Large intestine (tissue), 3 donors: ENCODE measurements at regions not wholly inside any gene's neighbourhood (a gene's known extent, or its start where the extent isn't known, plus 50 kb on each side); places are given as distances from the start of the nearest gene placed in this dataset.
"Not testable (repeated sequence)": the region's sequence is repeated elsewhere in the genome, so short reads cannot be mapped to it uniquely, and the experiment has no call there.

Experiments
- DNase-seq, 2 donors: peaks; one replicate each; pipeline versions ENCODE4 v3.0.0 to v3.0.0-alpha.2; 2013
- H3K27ac ChIP-seq: one replicate; pipeline ENCODE4 v1.5.1; 2013; ENCODE audit warnings: low read length
- H3K27me3 ChIP-seq: 2 replicates; pipeline ENCODE4 v1.6.1; 2013; ENCODE audit warnings: low read length; ENCODE audit not compliant: control insufficient read depth, insufficient read depth
- H3K36me3 ChIP-seq: 2 replicates; pipeline ENCODE4 v1.6.1; 2013; ENCODE audit warnings: low read length; ENCODE audit not compliant: control insufficient read depth, insufficient read depth
- H3K4me1 ChIP-seq: one replicate; pipeline ENCODE4 v1.6.1; 2013; ENCODE audit warnings: low read length; ENCODE audit not compliant: control insufficient read depth, insufficient read depth
- H3K4me3 ChIP-seq: one replicate; pipeline ENCODE4 v1.5.1; 2013; ENCODE audit warnings: low read length
- H3K9me3 ChIP-seq: one replicate; pipeline ENCODE4 v1.6.1; 2013; ENCODE audit warnings: mild to moderate bottlenecking, low read depth, low read length, moderate library complexity; ENCODE audit not compliant: control insufficient read depth
- WGBS: methylation state at CpG from one replicate; pipeline ENCODE4 v1.1.5; 2013; ENCODE audit warnings: low lambda C conversion rate; ENCODE audit not compliant: insufficient coverage; 5-methylcytosine and 5-hydroxymethylcytosine counted together

DNA sequence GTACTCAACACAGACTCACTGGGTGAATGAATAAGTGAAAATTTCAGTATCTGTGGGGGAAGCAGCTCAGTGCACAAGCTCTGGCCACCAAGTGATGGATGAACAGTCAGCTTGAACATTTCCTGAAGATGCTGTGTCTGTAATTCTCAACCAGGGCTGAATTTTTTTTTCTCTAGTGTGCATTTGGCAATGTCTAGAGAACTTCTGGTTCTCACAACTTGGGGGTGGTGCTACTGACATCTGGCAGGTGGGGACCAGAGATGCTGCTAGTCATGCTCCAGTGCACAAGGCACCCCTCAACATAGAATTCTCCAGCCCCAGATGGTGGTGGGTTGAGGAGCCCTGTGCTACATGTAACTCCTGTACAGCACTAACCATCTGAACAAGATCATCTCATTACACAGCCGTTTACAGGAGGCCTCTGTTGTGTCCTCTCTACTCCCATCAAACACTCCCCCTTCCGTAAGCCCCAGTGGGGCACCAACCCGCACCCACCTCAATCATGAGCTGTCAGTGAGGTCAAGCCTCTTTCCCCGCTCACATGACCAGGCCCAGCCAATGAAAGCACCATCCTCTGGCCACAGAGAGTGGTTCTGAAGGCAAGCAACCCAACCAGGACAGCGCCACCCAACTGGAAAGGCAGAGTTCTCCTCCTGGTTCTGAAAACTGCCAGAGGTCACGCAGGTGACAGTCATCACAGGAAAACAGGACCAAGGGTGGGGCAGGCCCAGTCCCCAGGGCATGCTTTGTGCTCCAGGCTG lies 103.9 kb upstream of the PMEPA1 start:
- H3K27ac ChIP-seq, result no peak overlapping the region
- peaks cover 10% of the 10 kb centered on the region for H3K4me1 ChIP-seq
- no CpG with 5 or more reads among the region's 6 CpGs for WGBS
- H3K4me3 ChIP-seq, result no peak overlapping the region
- H3K9me3 ChIP-seq, result no peaks in the 10 kb centered on the region
- H3K27me3 ChIP-seq, result no peaks in the 10 kb centered on the region
- no peak for DNase-seq
- H3K36me3 ChIP-seq, result no peaks in the 10 kb centered on the region

DNA sequence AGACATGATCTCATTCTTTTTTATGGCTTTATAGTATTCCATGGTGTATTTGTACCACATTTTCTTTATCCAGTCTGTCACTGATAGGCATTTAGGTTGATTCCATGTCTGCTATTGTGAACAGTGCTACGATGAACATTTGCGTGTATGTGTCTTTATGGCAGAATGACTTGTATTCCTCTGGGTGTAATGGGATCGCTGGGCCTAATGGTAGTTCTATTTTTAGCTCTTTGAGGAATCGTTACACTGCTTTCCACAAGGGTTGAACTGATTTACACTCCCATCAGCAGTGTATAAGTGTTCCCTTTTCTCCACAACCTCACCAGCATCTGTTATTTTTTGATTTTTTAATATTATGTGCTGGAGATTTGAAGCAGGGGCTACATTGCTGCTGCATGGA lies 102.8 kb upstream of the PMEPA1 start:
- WGBS, result 100% methylated on average over 2 of the region's 4 CpGs

DNA sequence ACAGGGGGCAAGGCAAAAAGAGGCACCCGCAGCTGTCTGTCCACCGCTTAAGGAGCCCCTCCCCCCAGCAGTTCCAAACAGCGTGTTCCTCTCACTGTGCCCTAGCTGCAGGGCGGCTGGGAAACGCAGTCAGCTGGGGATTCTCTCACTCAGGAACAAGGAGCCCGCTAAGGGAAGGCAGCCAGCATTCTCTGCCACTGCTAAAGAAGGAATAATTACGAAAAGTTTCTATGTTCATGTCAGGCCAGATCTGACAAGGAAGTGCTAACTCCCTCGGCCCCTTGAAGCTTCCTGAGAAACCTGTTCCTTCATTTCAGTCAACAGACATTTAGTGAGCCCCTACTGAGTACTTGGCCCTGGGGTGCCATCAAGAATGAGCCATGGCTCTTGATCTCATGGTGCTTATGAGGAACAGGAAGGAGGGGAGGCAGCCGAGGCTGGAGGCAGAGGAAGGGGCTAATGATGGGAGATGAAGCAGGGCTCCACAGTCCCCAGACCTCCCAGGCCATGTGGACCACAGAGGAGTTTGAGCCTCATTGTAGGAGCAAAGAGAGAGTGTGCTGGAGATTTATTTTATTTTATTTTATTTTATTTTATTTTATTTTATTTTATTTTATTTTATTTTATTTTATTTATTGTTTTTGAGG lies 101.7 kb upstream of the PMEPA1 start:
- Histone ChIP-seq H3K4me3 (no peak overlapping the region), H3K27ac (no peak overlapping the region), H3K36me3 (no peaks in the 10 kb centered on the region), H3K9me3 (no peaks in the 10 kb centered on the region), H3K27me3 (no peaks in the 10 kb centered on the region), H3K4me1 (peaks cover 10% of the 10 kb centered on the region)
- DNase-seq, result no peak
- 80% methylated on average over 1 of the region's 9 CpGs for WGBS

More for the DNA sequence above, 102.8 kb upstream of the PMEPA1 start:
- H3K36me3 ChIP-seq, H3K27me3 ChIP-seq, H3K4me3 ChIP-seq, DNase-seq, H3K27ac ChIP-seq, H3K4me1 ChIP-seq, H3K9me3 ChIP-seq: not testable (repeated sequence)

DNA sequence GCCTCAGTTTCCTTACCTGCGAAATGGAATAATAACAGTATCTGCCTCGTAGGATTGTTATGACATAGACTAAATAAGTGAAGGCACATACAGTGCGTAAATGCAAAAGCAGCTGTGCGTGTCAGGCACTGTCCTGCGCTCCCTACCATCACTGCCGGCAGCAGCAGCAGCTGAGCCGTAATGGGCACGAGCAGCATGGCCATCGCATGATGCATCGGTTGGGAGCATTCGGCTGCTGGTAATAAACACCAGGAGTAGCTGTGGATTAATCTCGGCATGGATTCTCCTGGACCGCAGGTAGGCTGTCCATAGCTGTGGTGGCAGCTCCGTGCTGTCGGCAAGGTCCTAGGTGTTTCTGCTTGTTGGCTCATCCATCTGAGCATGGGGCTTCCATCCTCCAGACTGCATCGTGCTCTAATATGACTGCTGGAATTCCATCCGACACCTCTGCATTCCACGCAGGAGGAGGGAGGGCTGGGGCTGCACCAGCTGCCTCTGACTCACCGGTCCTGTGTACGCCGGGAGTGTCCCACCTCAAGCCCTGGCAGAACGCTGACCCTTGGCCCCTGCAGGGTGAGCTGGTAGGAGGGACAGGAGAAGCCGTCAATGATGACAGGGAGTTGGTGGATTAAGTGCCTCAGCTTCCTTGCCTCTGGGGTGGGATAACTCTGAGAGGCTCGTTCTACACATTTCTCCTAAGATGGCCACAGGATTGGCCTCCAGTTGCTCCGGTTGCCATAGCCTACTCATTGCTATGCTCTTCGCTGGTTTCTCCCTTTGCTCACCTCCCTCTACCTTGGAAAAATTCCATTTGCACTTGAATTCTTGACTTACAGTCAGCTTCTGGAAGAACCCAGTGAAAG lies 100.9 kb upstream of the PMEPA1 start:
- H3K9me3 ChIP-seq, result no peaks in the 10 kb centered on the region
- peak; percentile 51 to 66 for DNase-seq

DNA sequence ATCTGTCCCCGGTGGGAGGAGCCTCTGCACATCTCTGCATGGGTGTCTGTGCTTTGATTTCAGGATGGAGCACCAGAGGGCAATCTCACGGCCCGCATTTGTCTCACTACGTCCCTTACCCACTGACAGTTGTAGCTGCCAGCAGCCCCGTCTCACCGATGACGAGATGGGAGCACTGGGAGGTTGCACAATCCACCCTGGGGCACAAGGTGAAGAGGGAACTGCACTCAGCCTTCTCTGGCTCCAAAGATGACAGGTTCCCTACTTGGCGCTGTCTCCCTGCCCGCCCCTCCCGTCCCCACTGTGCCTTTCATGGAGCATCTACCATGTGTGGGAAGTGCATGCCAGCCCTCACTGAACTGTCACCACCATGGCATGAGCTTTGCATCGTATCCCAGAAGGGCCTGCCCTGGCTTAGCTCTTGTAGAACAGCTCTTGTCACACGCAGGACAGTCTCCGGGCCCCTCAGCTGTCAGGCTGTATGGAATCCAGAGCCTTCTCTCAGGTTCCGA lies 99.9 kb upstream of the PMEPA1 start:
- H3K27me3 ChIP-seq, result no peaks in the 10 kb centered on the region
- no peak for DNase-seq

More for the DNA sequence above, 100.9 kb upstream of the PMEPA1 start:
- Histone ChIP-seq H3K4me3 (no peak overlapping the region), H3K36me3 (no peaks in the 10 kb centered on the region), H3K27me3 (no peaks in the 10 kb centered on the region), H3K4me1 (peaks cover 10% of the 10 kb centered on the region), H3K27ac (no peak overlapping the region)
- WGBS, result 100% methylated on average over 1 of the region's 26 CpGs

DNA sequence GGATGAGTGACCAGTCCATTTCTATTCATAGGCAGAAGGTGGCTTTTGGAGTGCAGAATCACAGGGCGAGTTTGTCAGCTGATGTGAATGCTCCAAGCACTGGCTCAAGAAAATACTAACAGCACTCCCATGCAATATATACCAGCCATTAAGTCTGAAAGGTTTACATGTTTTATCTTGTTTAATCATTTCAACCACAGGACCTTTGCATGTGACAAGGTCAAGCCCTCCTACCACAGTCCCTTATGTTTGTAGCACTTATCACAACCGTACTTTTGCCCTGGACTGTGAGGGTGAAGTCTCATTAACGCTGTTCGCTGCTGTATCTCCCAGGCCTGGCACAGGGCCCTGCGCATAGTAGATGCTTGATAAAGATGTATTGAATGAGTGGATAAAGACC lies 99.3 kb upstream of the PMEPA1 start:
- WGBS, result no CpG with 5 or more reads among the region's 5 CpGs
- Histone ChIP-seq H3K27ac (no peak overlapping the region), H3K4me1 (peaks cover 10% of the 10 kb centered on the region), H3K9me3 (no peaks in the 10 kb centered on the region), H3K4me3 (no peak overlapping the region), H3K36me3 (no peaks in the 10 kb centered on the region), H3K27me3 (no peaks in the 10 kb centered on the region)
- no peak for DNase-seq

More for the DNA sequence above, 99.9 kb upstream of the PMEPA1 start:
- H3K9me3 ChIP-seq, result no peaks in the 10 kb centered on the region
- peaks cover 10% of the 10 kb centered on the region for H3K4me1 ChIP-seq
- no peak overlapping the region for H3K4me3 ChIP-seq
- WGBS, result no CpG with 5 or more reads among the region's 14 CpGs
- no peak overlapping the region for H3K27ac ChIP-seq
- H3K36me3 ChIP-seq, result no peaks in the 10 kb centered on the region

DNA sequence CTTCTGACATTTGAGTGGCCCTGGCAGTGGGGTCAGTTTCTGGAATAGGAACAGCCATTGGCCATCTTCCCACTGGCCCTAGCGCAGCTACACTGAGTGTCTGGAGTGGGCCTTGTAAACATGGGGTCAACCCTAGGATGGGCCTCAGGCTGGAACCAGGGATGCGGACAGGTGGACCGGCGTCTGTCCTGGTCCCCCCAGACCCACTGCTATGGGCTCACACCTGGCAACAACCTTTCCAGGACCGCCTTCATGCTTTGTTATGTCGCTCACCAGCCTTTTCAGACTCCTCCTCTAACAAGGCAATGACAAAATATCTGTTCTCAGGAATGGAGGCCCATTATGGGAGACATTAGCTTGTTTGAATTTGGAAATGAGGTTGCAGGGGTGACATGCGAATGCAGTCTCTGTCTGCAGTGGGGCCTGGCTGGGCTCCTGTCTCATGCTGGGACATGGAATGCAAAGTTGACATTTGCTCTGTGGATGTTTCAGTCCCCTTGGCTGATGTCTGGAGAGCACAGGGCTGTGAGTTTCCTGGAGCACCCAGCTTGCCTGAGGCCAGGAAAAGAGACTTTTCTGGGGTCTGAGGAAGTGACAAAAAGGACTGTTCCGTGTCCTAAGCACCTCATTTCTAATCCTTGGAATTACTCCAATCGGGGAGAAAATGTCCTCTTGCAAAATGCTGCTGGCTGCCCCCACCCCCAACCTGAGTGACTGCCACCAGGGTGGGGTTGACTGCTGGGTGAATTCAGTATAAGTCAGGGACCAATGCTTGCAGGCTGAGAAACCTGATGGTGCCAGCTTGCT lies 98.7 kb upstream of the PMEPA1 start:
- WGBS, result no CpG with 5 or more reads among the region's 9 CpGs
- no peak for DNase-seq
- no peaks in the 10 kb centered on the region for H3K9me3 ChIP-seq
- H3K27ac ChIP-seq, result no peak overlapping the region
- peaks cover 10% of the 10 kb centered on the region for H3K4me1 ChIP-seq
- H3K27me3 ChIP-seq, result no peaks in the 10 kb centered on the region
- H3K36me3 ChIP-seq, result no peaks in the 10 kb centered on the region
- no peak overlapping the region for H3K4me3 ChIP-seq

DNA sequence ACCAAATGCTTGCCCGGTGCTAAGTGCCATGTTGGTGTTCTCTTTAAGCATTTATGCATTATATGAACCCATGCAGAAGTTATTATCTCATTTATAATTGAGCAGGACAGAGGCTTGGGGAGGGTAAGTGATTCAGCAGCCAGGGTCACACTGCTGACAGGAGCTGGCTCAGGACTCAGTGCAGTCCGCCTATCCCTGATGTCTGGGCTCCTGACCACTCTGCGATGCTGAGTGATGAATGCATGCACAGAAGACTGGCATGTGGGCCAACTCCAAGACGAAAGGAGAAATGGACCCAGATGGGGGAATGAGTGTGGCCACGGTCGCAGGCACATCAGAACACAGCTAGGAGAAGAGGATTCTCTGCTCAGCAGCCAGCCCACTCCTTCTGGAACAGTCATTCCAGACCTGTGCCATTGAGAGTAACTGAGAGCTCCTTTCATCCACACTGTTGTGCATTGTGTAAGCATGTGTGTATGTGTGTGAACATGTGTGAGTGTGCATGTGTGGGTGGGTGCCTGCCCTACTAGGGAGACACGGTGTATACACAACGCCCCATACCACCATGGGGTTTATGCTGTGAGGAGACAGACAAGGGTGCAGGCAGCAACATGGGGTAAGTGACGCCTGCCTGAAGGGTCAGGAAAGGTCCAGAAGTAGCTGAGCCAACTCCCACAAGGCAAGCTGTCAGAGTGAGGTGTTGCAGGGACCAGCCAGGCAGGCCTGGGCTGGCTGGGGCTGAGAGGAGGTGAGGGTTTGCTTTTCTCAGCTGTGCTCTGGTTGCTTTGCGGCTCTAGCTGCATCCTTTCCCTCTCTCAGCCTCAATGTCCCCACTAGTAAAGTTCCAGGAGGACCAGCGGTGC lies 97.8 kb upstream of the PMEPA1 start:
- Histone ChIP-seq H3K27me3 (no peaks in the 10 kb centered on the region), H3K4me1 (peaks cover 10% of the 10 kb centered on the region), H3K27ac (no peak overlapping the region), H3K4me3 (no peak overlapping the region), H3K36me3 (no peaks in the 10 kb centered on the region), H3K9me3 (no peaks in the 10 kb centered on the region)
- DNase-seq, result no peak
- 100% methylated on average over 1 of the region's 11 CpGs for WGBS

DNA sequence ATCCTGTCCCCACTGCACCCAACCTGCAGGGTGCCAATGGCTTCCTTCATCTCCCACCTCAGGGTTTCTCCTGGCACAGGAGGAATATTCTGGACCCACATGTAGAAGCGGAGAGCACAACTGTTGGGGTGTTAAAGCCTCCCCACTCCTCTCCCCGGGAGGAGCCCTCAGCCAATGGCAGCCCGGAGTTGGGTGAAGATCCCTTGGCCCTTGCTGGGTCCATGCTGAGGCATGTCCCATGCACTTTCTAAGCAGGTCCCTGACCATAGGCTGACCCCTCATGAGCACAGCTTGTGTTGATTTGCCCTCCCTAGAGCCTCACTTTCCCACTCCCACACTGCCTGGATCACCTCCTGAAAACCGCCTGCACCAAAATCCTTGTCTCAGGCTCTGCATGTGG lies 97.2 kb upstream of the PMEPA1 start:
- WGBS, result no CpG with 5 or more reads among the region's 4 CpGs

More for the DNA sequence above, 97.2 kb upstream of the PMEPA1 start:
- no peaks in the 10 kb centered on the region for H3K36me3 ChIP-seq
- no peak overlapping the region for H3K4me3 ChIP-seq
- no peak for DNase-seq
- H3K4me1 ChIP-seq, result peaks cover 10% of the 10 kb centered on the region
- no peaks in the 10 kb centered on the region for H3K9me3 ChIP-seq
- no peaks in the 10 kb centered on the region for H3K27me3 ChIP-seq
- no peak overlapping the region for H3K27ac ChIP-seq
